Trophoblast cell (in vitro differentiated cells and primary cell): ENCODE measurements at regions not wholly inside any gene's neighbourhood (a gene's known extent, or its start where the extent isn't known, plus 50 kb on each side); places are given as distances from the start of the nearest gene placed in this dataset.

Experiments
- DNase-seq, 2 donors: peaks; one replicate each; pipeline ENCODE4 v3.0.0-alpha.2; 2016
- H2AFZ ChIP-seq: 2 replicates; pipeline ENCODE4 v1.6.1; 2013; ENCODE audit warnings: low read length, moderate library complexity, mild to moderate bottlenecking; ENCODE audit not compliant: insufficient read depth, poor library complexity
- H2AK5ac ChIP-seq: 2 replicates; pipeline ENCODE4 v1.6.1; 2013; ENCODE audit warnings: mild to moderate bottlenecking, low read length
- H2BK120ac ChIP-seq: 2 replicates; pipeline ENCODE4 v1.6.1; 2013; ENCODE audit warnings: low read length, mild to moderate bottlenecking, moderate library complexity; ENCODE audit not compliant: insufficient read depth, poor library complexity
- H2BK12ac ChIP-seq: 2 replicates; pipeline ENCODE4 v1.6.1; 2013; ENCODE audit warnings: mild to moderate bottlenecking, low read length, moderate library complexity
- H2BK5ac ChIP-seq: 2 replicates; pipeline ENCODE4 v1.6.1; 2013; ENCODE audit warnings: low read length, low read depth, moderate library complexity, mild to moderate bottlenecking; ENCODE audit not compliant: poor library complexity
- H3K14ac ChIP-seq: 2 replicates; pipeline ENCODE4 v1.6.1; 2013; ENCODE audit warnings: mild to moderate bottlenecking, low read length
- H3K18ac ChIP-seq: 2 replicates; pipeline ENCODE4 v1.6.1; 2013; ENCODE audit warnings: mild to moderate bottlenecking, low read length
- H3K23ac ChIP-seq: 2 replicates; pipeline ENCODE4 v1.6.1; 2013; ENCODE audit warnings: low read length
- H3K27ac ChIP-seq: 2 replicates; pipeline ENCODE4 v1.5.1; 2013; ENCODE audit warnings: low read depth, mild to moderate bottlenecking, inconsistent platforms, low read length, moderate library complexity
- H3K27me3 ChIP-seq: 2 replicates; pipeline ENCODE4 v1.6.1; 2013; ENCODE audit warnings: inconsistent platforms, mild to moderate bottlenecking, low read length, moderate library complexity; ENCODE audit not compliant: insufficient read depth
- H3K36me3 ChIP-seq, 2 experiments: 1 replicate in 1 of 2; 2 replicates in 1 of 2; pipeline ENCODE4 v1.6.1; 2013; ENCODE audit warnings: low read length in 2 of 2, mild to moderate bottlenecking in 2 of 2, moderate library complexity in 1 of 2; ENCODE audit not compliant: insufficient read depth in 2 of 2, control insufficient read depth in 1 of 2
- H3K4ac ChIP-seq: 2 replicates; pipeline ENCODE4 v1.6.1; 2013; ENCODE audit warnings: low read depth, mild to moderate bottlenecking, low read length, moderate library complexity
- H3K4me1 ChIP-seq, 2 experiments: 1 replicate in 1 of 2; 2 replicates in 1 of 2; pipeline ENCODE4 v1.6.1; 2013; ENCODE audit warnings: low read length in 2 of 2, mild to moderate bottlenecking in 2 of 2, moderate library complexity in 1 of 2; ENCODE audit not compliant: insufficient read depth in 2 of 2, control insufficient read depth in 1 of 2
- H3K4me2 ChIP-seq: 2 replicates; pipeline ENCODE4 v1.6.1; 2013; ENCODE audit warnings: inconsistent platforms, mild to moderate bottlenecking, low read length, moderate library complexity
- H3K4me3 ChIP-seq: 2 replicates; pipeline ENCODE4 v1.5.1; 2013; ENCODE audit warnings: mild to moderate bottlenecking, low read depth, low read length, inconsistent platforms
- H3K79me1 ChIP-seq: one replicate; pipeline ENCODE4 v1.6.1; 2013; ENCODE audit warnings: low read length
- H3K79me2 ChIP-seq: 2 replicates; pipeline ENCODE4 v1.6.1; 2013; ENCODE audit warnings: low read length, mild to moderate bottlenecking; ENCODE audit not compliant: control insufficient read depth, insufficient read depth, poor library complexity
- H3K9ac ChIP-seq: 2 replicates; pipeline ENCODE4 v1.6.1; 2013; ENCODE audit warnings: mild to moderate bottlenecking, low read length
- H3K9me3 ChIP-seq: 2 replicates; pipeline ENCODE4 v1.6.1; 2013; ENCODE audit warnings: low read depth, mild to moderate bottlenecking, control low read depth, inconsistent platforms, low read length; ENCODE audit not compliant: insufficient read depth
- H4K12ac ChIP-seq: 2 replicates; pipeline ENCODE4 v1.6.1; 2013; ENCODE audit warnings: low read depth, mild to moderate bottlenecking, low read length, moderate library complexity
- H4K8ac ChIP-seq: 2 replicates; pipeline ENCODE4 v1.6.1; 2013; ENCODE audit warnings: low read depth, mild to moderate bottlenecking, low read length, moderate library complexity
- H4K91ac ChIP-seq: one replicate; pipeline ENCODE4 v1.6.1; 2013; ENCODE audit warnings: low read depth, mild to moderate bottlenecking, low read length, moderate library complexity
- WGBS: extraction: QIAGEN DNeasy Blood & Tissue Kit; methylation state at CpG from one replicate; pipeline ENCODE4 v1.1.7; 2013; ENCODE audit warnings: missing lambda C conversion rate; ENCODE audit not compliant: insufficient read length, insufficient coverage; ENCODE audit errors: extremely low coverage; 5-methylcytosine and 5-hydroxymethylcytosine counted together

GRCh38 chr4:59570860-59571476, 1629.2 kb upstream of the ADGRL3 start:
- no peaks in the 10 kb centered on the region for H3K79me2 ChIP-seq
- H3K4ac ChIP-seq, result no peak overlapping the region
- WGBS, result no CpG with 5 or more reads among the region's 2 CpGs
- H2BK12ac ChIP-seq, result no peak overlapping the region
- H3K27me3 ChIP-seq, result no peaks in the 10 kb centered on the region
- no peak overlapping the region for H3K27ac ChIP-seq
- no peak overlapping the region for H2AK5ac ChIP-seq
- H3K4me3 ChIP-seq, result no peak overlapping the region
- DNase-seq, result no peak
- no peak overlapping the region for H2BK5ac ChIP-seq
- H4K91ac ChIP-seq, result no peak overlapping the region
- H3K4me1 ChIP-seq, result no peaks in the 10 kb centered on the region
- no peaks in the 10 kb centered on the region for H3K79me1 ChIP-seq
- no peak overlapping the region for H2BK120ac ChIP-seq
- no peak overlapping the region for H2AFZ ChIP-seq
- H3K4me2 ChIP-seq, result no peak overlapping the region
- H3K14ac ChIP-seq, result no peak overlapping the region
- no peaks in the 10 kb centered on the region for H3K36me3 ChIP-seq
- no peaks in the 10 kb centered on the region for H3K9me3 ChIP-seq
- no peak overlapping the region for H3K9ac ChIP-seq
- no peak overlapping the region for H4K12ac ChIP-seq
- no peak overlapping the region for H3K18ac ChIP-seq
- no peak overlapping the region for H3K23ac ChIP-seq
- no peak overlapping the region for H4K8ac ChIP-seq

- Histone ChIP-seq H3K14ac (no peak overlapping the region), H2BK5ac (no peak overlapping the region), H3K36me3 (no peaks in the 10 kb centered on the region), H4K12ac (no peak overlapping the region), H4K8ac (no peak overlapping the region), H2AFZ (no peak overlapping the region), H2AK5ac (no peak overlapping the region), H3K27ac (no peak overlapping the region), H3K27me3 (no peaks in the 10 kb centered on the region), H3K18ac (no peak overlapping the region), H3K79me1 (no peaks in the 10 kb centered on the region), H4K91ac (no peak overlapping the region), H3K23ac (no peak overlapping the region), H3K4me1 (no peaks in the 10 kb centered on the region), H2BK120ac (no peak overlapping the region), H3K79me2 (no peaks in the 10 kb centered on the region), H2BK12ac (no peak overlapping the region), H3K4ac (no peak overlapping the region), H3K4me3 (no peak overlapping the region), H3K9me3 (no peaks in the 10 kb centered on the region), H3K4me2 (no peak overlapping the region), H3K9ac (no peak overlapping the region)
- WGBS, result no CpG with 5 or more reads among the region's 9 CpGs
- no peak for DNase-seq
Observed at GRCh38 chr4:59571805-59572430, 1628.2 kb upstream of the ADGRL3 start.

GRCh38 chr4:59583845-59584568, 1616.1 kb upstream of the ADGRL3 start:
- H3K14ac ChIP-seq, result no peak overlapping the region
- no peak for DNase-seq
- H3K79me1 ChIP-seq, result no peaks in the 10 kb centered on the region
- no peak overlapping the region for H2AK5ac ChIP-seq
- no peak overlapping the region for H4K12ac ChIP-seq
- no peaks in the 10 kb centered on the region for H3K27me3 ChIP-seq
- H3K36me3 ChIP-seq, result no peaks in the 10 kb centered on the region
- H2BK12ac ChIP-seq, result no peak overlapping the region
- H3K4me1 ChIP-seq, result no peaks in the 10 kb centered on the region
- WGBS, result no CpG with 5 or more reads among the region's 10 CpGs
- H3K79me2 ChIP-seq, result no peaks in the 10 kb centered on the region
- no peak overlapping the region for H4K8ac ChIP-seq
- no peak overlapping the region for H3K4me2 ChIP-seq
- H3K27ac ChIP-seq, result no peak overlapping the region
- H2BK120ac ChIP-seq, result no peak overlapping the region
- no peak overlapping the region for H3K23ac ChIP-seq
- no peak overlapping the region for H3K4me3 ChIP-seq
- no peak overlapping the region for H4K91ac ChIP-seq
- no peak overlapping the region for H3K18ac ChIP-seq
- H3K4ac ChIP-seq, result no peak overlapping the region
- H3K9ac ChIP-seq, result no peak overlapping the region
- no peak overlapping the region for H2BK5ac ChIP-seq
- H3K9me3 ChIP-seq, result no peaks in the 10 kb centered on the region
- H2AFZ ChIP-seq, result no peak overlapping the region

- Histone ChIP-seq H3K4ac (no peak overlapping the region), H3K18ac (no peak overlapping the region), H4K91ac (no peak overlapping the region), H4K8ac (no peak overlapping the region), H3K4me1 (no peaks in the 10 kb centered on the region), H3K23ac (no peak overlapping the region), H3K36me3 (no peaks in the 10 kb centered on the region), H2BK5ac (no peak overlapping the region), H3K4me2 (no peak overlapping the region), H3K9me3 (no peaks in the 10 kb centered on the region), H4K12ac (no peak overlapping the region), H3K79me1 (no peaks in the 10 kb centered on the region), H2BK120ac (no peak overlapping the region), H2BK12ac (no peak overlapping the region), H2AK5ac (no peak overlapping the region), H3K4me3 (no peak overlapping the region), H3K14ac (no peak overlapping the region), H3K27ac (no peak overlapping the region), H3K27me3 (no peaks in the 10 kb centered on the region), H2AFZ (no peak overlapping the region), H3K9ac (no peak overlapping the region), H3K79me2 (no peaks in the 10 kb centered on the region)
- no CpG with 5 or more reads among the region's 3 CpGs for WGBS
- DNase-seq, result no peak
Observed at GRCh38 chr4:59597536-59598329, 1602.4 kb upstream of the ADGRL3 start.
